Glomerular endothelial cell (primary cell): ENCODE measurements at regions not wholly inside any gene's neighbourhood (a gene's known extent, or its start where the extent isn't known, plus 50 kb on each side); places are given as distances from the start of the nearest gene placed in this dataset.
"Not testable (repeated sequence)": the region's sequence is repeated elsewhere in the genome, so short reads cannot be mapped to it uniquely, and the experiment has no call there.

Source experiments
- DNase-seq: peaks from one replicate; pipeline ENCODE4 v3.0.0-alpha.2; 2011; ENCODE audit warnings: low read depth, low spot score; ENCODE audit errors: extremely low read depth

- no peak for DNase-seq
These were observed 837.7 kb upstream of the CNTN5 start for GRCh38 chr11:98183034-98183433.

DNA sequence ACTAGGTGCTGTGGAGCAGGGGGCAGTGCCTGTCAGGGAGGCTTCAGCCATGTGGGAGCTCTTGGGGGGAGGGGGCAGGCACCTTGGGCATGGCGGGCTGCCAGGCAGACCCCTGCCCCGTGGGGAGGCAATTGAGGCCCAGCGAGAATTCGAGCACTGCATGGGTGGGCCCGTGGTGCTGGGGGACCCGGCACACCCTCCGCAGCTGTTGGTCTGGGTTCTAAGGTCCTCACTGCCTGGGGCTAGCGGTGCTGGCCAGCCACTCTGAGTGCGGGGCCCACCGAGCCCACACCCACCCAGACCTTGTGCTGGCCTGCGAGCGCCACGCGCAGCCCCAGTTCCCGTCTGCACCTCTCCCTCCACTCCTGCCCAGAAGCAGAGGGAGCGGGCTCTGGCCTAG lies 835.5 kb upstream of the CNTN5 start:
- DNase-seq, result no peak

DNA sequence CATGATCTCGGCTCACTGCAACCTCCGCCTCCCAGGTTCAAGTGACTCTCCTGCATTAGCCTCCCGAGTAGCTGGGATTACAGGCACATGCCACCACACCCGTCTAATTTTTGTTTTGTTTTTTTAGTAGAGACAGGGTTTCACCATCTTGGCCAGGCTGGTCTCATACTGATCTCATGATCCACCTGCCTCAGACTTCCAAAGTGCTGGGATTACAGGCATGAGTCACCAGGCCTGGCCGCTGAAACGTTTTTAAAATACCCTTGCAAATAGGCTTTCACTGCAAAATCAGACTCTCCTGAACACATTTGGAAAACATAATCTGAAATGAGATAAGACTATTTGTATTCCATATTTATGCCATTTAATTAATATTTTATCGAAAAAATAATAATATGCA lies 826.1 kb upstream of the CNTN5 start:
- no peak for DNase-seq

DNA sequence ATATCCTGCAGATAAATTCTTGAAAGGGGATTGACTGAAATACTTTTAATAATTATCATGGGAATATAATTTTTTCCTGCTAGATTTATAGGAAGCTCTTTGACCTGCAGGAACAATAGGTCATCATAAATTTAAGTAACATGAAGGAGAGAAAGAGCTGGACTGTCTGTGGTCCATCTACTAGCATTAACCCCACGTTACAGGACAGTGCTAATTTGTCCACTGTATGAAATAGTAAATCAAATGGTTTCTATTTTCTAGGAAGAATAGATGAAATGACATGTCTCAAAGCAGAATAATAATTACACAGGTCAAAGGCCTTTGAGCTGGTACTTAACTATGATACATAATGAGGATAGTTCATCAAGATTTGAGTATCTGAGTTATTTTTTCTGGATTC lies 825.4 kb upstream of the CNTN5 start:
- DNase-seq, result no peak

DNA sequence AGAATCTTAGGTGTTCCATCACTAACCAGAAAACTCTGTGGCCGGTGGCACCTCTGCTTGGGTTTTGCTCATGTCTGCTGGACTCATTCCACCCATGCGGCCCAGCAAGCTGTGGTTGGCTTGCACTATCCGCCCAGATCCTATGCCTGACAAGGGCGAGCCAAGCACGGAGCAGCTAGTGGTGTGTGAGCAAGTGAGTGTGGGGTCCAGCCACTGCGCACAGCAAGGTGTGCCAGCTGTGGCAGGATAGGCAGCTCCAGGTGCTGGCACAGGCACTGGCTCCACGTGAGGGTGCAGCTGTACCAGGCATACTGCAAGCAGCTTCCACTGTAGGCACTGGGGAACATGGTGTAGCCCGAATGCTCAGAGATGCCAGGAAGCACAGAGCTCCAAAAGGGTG lies 813.7 kb upstream of the CNTN5 start:
- DNase-seq, result no peak

GRCh38 chr11:98227278-98227677 lies 793.5 kb upstream of the CNTN5 start:
- no peak for DNase-seq

- no peak for DNase-seq
These were observed 790.1 kb upstream of the CNTN5 start for GRCh38 chr11:98230678-98231077.

DNA sequence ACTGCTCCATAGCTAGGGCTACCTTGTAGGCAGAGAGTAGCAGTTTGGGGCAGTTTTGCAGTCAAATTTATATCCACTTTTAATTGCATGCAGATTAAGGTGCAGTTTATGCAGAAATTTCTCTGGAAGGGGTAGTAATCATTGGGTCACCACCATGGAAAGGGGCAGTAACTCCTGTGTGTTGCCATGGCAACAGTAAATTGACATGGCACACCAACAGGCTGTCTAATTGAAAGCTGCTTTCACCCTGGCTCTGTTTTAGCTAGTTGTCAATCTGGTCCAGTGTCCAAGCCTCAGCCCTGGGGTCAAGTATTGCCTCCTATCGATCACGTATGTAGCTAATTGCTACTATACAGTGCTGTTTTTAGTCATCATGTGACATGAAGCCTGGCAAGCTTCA lies 786.1 kb upstream of the CNTN5 start:
- no peak for DNase-seq

GRCh38 chr11:98243897-98244296 lies 776.9 kb upstream of the CNTN5 start:
- DNase-seq, result no peak

- no peak for DNase-seq
These were observed 759.8 kb upstream of the CNTN5 start for GRCh38 chr11:98260983-98261382.

DNA sequence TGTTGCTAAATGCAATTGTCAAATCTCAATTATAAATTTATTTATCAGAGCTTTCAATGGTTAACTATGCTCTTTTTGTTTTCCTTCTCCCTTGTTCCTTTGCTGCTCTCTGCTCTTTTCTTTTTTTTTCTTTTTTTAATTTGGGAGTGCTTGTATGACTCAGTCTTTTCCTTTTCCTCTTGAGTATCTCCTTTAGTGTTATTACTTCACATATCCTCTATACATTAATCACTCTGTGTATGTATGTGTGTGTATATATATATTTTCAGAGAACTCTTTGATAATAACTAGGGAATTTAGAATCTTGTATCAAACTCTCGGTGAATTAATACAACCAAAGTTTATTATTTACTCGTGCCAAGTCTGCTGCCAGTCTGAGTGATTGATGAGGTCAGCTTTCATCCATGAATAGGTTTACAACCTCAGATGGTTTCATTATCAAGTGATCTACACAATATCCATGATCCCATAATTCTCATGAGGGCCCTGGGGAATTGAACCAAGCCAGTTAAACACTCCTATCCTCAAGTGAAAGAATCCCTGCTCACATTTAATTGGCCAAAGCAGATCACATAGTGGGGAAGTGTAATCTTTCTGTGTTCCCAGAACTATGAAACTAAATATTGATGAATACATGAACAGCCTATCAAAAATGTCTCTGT lies 743.4 kb upstream of the CNTN5 start:
- DNase-seq, result no peak

DNA sequence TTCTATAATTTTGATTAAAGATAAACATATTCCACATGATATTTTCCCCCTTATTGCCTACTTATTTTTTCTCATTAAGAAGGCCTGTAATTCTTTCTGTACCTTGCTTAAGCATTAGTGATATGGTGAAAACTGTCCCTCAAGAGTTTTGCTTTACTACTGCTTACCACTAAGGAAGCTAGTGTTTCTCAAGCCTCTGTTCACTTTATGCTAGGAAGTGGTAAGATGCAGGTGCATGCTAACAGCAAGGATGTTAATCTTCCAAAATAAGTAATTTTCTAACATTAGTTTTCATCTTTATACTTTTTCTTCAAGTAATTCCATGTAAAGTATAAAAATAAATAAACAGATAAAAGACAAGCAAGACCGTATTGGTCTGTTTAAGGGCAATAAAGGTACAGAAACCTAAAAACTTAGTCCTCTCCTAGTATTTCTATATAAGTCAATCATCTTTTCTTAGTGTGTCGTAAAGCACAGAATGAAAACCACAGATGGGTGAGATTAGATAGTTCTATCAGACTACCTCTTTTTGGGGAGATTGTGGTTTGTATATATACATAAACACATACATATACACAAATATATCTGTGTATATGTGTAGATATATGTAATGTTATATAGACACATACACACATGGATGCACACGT lies 731.0 kb upstream of the CNTN5 start:
- DNase-seq, result no peak

GRCh38 chr11:98296091-98296880 lies 724.5 kb upstream of the CNTN5 start:
- DNase-seq, result no peak

- no peak for DNase-seq
These were observed 720.0 kb upstream of the CNTN5 start for GRCh38 chr11:98300719-98301118.

GRCh38 chr11:98307827-98308491 lies 712.8 kb upstream of the CNTN5 start:
- no peak for DNase-seq

DNA sequence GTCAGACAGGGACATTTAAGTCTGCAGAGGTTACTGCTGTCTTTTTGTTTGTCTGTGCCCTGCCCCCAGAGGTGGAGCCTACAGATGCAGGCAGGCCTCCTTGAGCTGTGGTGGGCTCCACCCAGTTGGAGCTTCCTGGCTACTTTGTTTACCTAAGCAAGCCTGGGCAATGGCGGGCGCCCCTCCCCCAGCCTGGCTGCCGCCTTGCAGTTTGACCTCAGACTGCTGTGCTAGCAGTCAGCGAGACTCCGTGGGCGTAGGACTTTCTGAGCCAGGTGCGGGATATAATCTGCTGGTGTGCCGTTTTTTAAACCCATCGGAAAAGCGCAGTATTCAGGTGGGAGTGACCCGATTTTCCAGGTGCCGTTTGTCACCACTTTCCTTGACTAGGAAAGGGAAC lies 690.4 kb upstream of the CNTN5 start:
- not testable (repeated sequence) for DNase-seq

GRCh38 chr11:98358551-98358950 lies 662.2 kb upstream of the CNTN5 start:
- DNase-seq, result no peak

GRCh38 chr11:98365190-98365589 lies 655.6 kb upstream of the CNTN5 start:
- DNase-seq, result no peak

DNA sequence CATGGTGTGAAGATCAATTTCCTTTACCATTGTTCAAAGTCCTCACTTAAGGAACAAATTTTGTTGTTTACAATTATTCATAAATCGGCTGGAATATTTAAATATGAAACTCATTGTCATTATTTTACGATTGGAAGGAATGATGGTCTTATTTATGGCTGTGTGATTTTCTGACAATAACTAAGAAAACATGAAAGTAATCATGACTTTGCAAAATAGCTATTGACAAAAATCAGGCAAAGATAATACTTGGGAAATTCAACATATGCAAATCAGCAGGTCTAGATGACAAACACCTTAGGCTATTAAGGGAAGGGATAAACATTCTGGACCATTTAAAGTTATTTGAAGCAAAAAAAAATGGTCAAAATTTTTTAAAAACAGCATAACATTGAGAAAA lies 654.8 kb upstream of the CNTN5 start:
- no peak for DNase-seq

- no peak for DNase-seq
These were observed 630.4 kb upstream of the CNTN5 start for GRCh38 chr11:98390391-98390790.

- not testable (repeated sequence) for DNase-seq
These were observed 626.2 kb upstream of the CNTN5 start for GRCh38 chr11:98394500-98394899.
